GM18907 (cell line): ENCODE measurements at regions not wholly inside any gene's neighbourhood (a gene's known extent, or its start where the extent isn't known, plus 50 kb on each side); places are given as distances from the start of the nearest gene placed in this dataset.

Experiments
- ATAC-seq: cut with Tn5 transposase; IDR thresholded peaks from one replicate; pipeline ENCODE4 v1.9.1; 2021; ENCODE audit warnings: mild to moderate bottlenecking, moderate library complexity; ENCODE audit not compliant: unreplicated experiment

- ATAC-seq, result no peak
These were observed 384.0 kb downstream of the PLK2 start for GRCh38 chr5:58075907-58076306.

GRCh38 chr5:58074717-58075116 is 385.2 kb downstream of the PLK2 start:
- no peak for ATAC-seq

- ATAC-seq, result no peak
These were observed 385.7 kb downstream of the PLK2 start for GRCh38 chr5:58074222-58074621.

GRCh38 chr5:58073243-58073642 is 386.6 kb downstream of the PLK2 start:
- no peak for ATAC-seq

GRCh38 chr5:58072300-58072965 is 387.5 kb downstream of the PLK2 start:
- ATAC-seq, result no peak

GRCh38 chr5:58071566-58071965 is 388.3 kb downstream of the PLK2 start:
- no peak for ATAC-seq

GRCh38 chr5:58069846-58070245 is 390.0 kb downstream of the PLK2 start:
- ATAC-seq, result no peak

GRCh38 chr5:58069016-58069705 is 390.7 kb downstream of the PLK2 start:
- ATAC-seq, result no peak

GRCh38 chr5:58066557-58066956 is 393.3 kb downstream of the PLK2 start:
- ATAC-seq, result no peak

- no peak for ATAC-seq
These were observed 393.8 kb downstream of the PLK2 start for GRCh38 chr5:58066076-58066475.

GRCh38 chr5:58064801-58065200 is 395.1 kb downstream of the PLK2 start:
- no peak for ATAC-seq

- no peak for ATAC-seq
These were observed 398.9 kb downstream of the PLK2 start for GRCh38 chr5:58060996-58061395.

- no peak for ATAC-seq
These were observed 402.6 kb downstream of the PLK2 start for GRCh38 chr5:58057324-58057723.

- ATAC-seq, result no peak
These were observed 403.3 kb downstream of the PLK2 start for GRCh38 chr5:58056546-58056945.

GRCh38 chr5:58054018-58054417 is 405.9 kb downstream of the PLK2 start:
- ATAC-seq, result no peak

GRCh38 chr5:58048954-58049353 is 410.9 kb downstream of the PLK2 start:
- no peak for ATAC-seq

- ATAC-seq, result no peak
These were observed 411.5 kb downstream of the PLK2 start for GRCh38 chr5:58048185-58048925.

GRCh38 chr5:58046371-58046770 is 413.5 kb downstream of the PLK2 start:
- ATAC-seq, result no peak

- no peak for ATAC-seq
These were observed 415.7 kb downstream of the PLK2 start for GRCh38 chr5:58044166-58044565.

- no peak for ATAC-seq
These were observed 416.6 kb downstream of the PLK2 start for GRCh38 chr5:58043032-58043945.

GRCh38 chr5:58041884-58042283 is 418.0 kb downstream of the PLK2 start:
- ATAC-seq, result no peak
